RWPE1 (cell line): ENCODE measurements at regions not wholly inside any gene's neighbourhood (a gene's known extent, or its start where the extent isn't known, plus 50 kb on each side); places are given as distances from the start of the nearest gene placed in this dataset.

ENCODE experiments used
- CTCF ChIA-PET: fragments of 350-600 bp; sonication (Branson Sonifier 250); formaldehyde crosslinking; extraction: SDS; loops from one replicate; lab custom pipeline; 2021; lab: Yijun Ruan, JAX
- POLR2A ChIA-PET: fragments of 400-600 bp; formaldehyde crosslinking; extraction: SDS; loops from one replicate; lab custom pipeline; 2020; ENCODE audit warnings: antibody characterized with exemption; ENCODE audit not compliant: low non-redundant PET; lab: Yijun Ruan, JAX
- DNase-seq: peaks from one replicate; pipeline ENCODE4 v3.0.0; 2012; ENCODE audit warnings: low spot score
- H3K27ac ChIP-seq: fragments of 450-650 bp; 2 replicates; pipeline ENCODE4 v1.5.1; 2017
- TF ChIP-seq, protein P1 (sequence below): fragments of 450-650 bp; conservative IDR thresholded peaks from 2 replicates; pipeline ENCODE4 v1.5.1; 2017; ENCODE audit warnings: low read depth, mild to moderate bottlenecking

DNA sequence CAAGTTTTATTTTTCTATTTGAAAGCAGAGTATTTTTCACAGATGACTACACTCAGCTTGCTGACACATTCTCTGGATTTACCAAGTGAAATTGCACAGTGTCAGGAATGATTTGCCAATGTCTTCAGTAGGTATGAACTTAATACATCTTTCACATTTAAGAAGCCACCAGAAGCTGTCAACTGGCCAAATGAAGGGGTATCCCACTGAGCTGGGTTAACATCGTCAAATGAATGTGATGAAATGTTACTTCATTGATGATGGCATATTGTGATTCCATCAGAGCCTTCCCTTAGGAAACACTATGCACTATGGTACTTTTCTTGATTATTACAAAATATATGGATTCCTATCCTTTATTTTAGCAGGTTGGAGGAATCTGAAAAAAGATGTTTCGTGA, 592.3 kb downstream of the FGF9 start:
- POLR2A ChIA-PET: no interaction called here
- no peak overlapping the region for H3K27ac ChIP-seq
- CTCF ChIA-PET: interaction anchor here (0.6 kb wide), 1 partner anchor 21 kb away, joined by 3 read pairs; no protein-coding TSS in a partner anchor
- DNase-seq: no peak
- TF ChIP-seq, protein P1, sequence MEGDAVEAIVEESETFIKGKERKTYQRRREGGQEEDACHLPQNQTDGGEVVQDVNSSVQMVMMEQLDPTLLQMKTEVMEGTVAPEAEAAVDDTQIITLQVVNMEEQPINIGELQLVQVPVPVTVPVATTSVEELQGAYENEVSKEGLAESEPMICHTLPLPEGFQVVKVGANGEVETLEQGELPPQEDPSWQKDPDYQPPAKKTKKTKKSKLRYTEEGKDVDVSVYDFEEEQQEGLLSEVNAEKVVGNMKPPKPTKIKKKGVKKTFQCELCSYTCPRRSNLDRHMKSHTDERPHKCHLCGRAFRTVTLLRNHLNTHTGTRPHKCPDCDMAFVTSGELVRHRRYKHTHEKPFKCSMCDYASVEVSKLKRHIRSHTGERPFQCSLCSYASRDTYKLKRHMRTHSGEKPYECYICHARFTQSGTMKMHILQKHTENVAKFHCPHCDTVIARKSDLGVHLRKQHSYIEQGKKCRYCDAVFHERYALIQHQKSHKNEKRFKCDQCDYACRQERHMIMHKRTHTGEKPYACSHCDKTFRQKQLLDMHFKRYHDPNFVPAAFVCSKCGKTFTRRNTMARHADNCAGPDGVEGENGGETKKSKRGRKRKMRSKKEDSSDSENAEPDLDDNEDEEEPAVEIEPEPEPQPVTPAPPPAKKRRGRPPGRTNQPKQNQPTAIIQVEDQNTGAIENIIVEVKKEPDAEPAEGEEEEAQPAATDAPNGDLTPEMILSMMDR: no peak

DNA sequence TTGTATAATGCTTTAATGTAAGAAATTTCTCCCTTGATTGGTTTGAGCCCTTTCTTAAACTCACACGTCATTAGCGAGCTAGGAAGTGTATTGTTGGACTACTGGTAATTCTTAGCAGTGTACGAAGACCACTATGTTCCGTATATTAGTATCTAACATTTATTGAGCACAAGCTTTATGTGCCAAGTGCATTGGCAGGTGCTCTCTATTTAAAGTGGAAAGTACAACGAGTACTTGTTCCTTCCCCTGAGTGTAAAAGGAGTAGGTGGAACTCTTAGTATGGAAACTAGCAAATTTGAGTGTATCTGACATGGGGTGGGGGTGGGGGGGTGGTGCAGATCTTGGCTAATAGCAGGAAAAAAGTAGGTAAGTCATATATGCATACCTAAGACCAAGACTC, 594.7 kb downstream of the FGF9 start:
- no peak overlapping the region for H3K27ac ChIP-seq
- CTCF ChIA-PET: interaction anchor here (0.7 kb wide), 1 partner anchor 17 kb away, joined by 5 read pairs; no protein-coding TSS in a partner anchor
- TF ChIP-seq, protein P1: no peak
- no peak for DNase-seq
- POLR2A ChIA-PET: no interaction called here

DNA sequence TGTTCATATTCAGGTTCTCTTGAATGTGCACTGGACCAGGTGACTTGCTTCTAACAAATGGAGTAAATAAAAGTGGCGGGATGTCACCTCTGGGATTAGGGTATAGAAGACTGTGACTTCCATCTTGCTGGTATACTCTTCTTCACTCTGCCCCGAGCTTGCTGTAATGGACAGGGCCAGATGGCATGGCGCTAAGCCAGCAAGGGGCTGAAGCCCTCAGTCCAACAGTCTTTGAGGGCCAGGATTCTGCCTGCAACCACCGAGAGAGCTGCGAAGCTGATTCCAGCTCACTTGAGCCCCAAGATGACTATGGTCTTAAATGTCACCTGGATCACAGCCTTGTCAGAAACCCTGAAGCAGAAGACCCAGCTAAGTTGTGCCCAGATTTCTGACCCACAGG, 600.0 kb downstream of the FGF9 start:
- no peak for DNase-seq
- TF ChIP-seq, protein P1: no peak
- H3K27ac ChIP-seq: no peak overlapping the region
- ChIA-PET POLR2A (no interaction called here), CTCF (no interaction called here)

DNA sequence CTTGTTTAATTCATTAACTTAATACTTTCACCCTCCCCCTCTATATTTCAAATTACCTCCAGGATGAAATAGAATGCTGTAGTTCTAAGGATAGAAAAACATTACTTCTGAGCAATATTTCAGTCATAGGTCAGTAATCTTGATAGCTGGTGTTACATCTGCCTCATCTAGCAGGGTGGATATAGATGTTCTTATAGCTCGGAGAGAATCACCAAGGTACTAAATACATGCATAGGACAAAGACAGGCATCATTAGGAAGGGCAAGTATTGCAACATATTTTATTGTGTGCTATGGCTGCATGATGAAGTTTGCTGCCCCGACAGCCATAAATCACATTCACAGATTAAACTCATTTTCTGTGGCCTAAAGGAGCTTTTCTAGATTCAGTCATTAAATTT, 601.0 kb downstream of the FGF9 start:
- no peak overlapping the region for H3K27ac ChIP-seq
- ChIA-PET POLR2A (no interaction called here), CTCF (interaction anchor here (0.6 kb wide), 1 partner anchor 745 kb away, joined by 3 read pairs; no protein-coding TSS in a partner anchor)
- no peak for DNase-seq
- TF ChIP-seq, protein P1: no peak

DNA sequence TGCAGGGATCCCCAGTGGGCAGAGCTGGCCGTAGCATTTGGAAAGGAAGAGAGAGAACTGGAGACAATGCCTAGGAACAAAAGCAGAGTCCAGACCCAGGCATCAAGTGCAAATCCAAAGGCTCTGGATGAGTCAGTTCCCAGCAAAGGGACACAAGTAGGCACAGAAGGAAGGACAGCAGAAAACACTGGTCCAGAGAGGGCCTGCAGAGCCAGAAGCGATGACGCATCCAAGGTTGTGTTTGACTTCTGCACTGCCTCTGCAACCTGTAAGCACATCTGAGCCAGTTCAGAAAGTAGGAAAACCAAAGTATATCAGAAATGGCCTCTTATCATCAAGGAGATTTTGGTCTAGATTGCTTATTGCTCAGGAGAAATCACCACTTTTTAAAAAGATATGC, 604.5 kb downstream of the FGF9 start:
- ChIA-PET POLR2A (no interaction called here), CTCF (no interaction called here)
- no peak for DNase-seq
- TF ChIP-seq, protein P1: no peak
- H3K27ac ChIP-seq: no peak overlapping the region

DNA sequence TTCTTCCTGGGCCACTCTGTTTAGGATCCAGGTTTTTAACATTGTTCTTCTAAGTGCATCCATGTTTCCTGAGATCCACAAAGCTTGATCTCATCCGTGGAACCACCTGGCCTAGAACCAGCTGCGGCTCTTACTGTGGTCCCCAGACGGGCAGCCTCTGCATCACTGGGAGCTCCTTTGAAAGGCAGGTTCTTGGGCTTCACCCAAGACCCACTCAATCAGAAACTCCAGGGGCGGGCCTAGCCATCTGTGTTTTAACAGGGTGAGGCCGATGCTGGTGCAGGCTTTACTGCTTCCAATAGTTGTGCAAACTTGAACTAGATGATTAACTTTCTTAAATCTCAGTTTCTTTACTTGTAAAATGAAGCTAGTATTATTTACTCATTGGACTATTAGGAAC, 605.7 kb downstream of the FGF9 start:
- no peak for DNase-seq
- no peak overlapping the region for H3K27ac ChIP-seq
- ChIA-PET POLR2A (no interaction called here), CTCF (no interaction called here)
- TF ChIP-seq, protein P1: no peak
